ENCODE measurements at regions not wholly inside any gene's neighbourhood (a gene's known extent, or its start where the extent isn't known, plus 50 kb on each side); places are given as distances from the start of the nearest gene placed in this dataset.
"Not testable (repeated sequence)": the region's sequence is repeated elsewhere in the genome, so short reads cannot be mapped to it uniquely, and the experiment has no call there.

DNA sequence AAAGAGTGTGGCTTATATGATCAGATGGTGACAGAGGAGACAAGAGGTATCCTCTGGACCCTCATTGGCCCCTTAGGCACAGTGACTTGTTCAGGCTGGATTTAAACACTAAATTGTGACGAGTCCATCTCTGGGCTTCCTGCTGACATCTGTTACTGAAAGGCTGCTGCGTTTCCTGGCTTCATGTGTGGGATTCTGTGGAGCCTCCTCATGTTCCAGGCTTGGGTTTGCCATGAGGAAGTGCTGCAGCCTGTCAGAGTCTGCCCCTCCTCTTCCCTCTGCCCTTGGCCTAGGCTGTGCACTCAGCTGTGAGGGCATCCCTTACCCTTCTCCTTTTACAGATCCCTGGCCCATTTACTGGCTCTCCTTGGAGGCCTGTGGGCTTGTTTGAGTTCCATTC, 159.1 kb upstream of the TTC29 start:
- Histone ChIP-seq H3K9me3 (ENCODE audit: control insufficient read depth in 1 of 2, low read length in 2 of 2) (no peaks in the 10 kb centered on the region), H3K4me3 (ENCODE audit: low read depth in 1 of 2, low read length in 2 of 2) (no peak overlapping the region), H3K27ac (ENCODE audit: low read length) (no peak overlapping the region), H3K4me1 (ENCODE audit: control insufficient read depth in 1 of 2, insufficient read depth in 2 of 2, low read length in 2 of 2) (peaks cover 0 to 7% of the 10 kb centered on the region in 2 donors), H3K36me3 (ENCODE audit: control insufficient read depth in 1 of 2, insufficient read depth in 2 of 2, low read length in 2 of 2) (no peaks in the 10 kb centered on the region), H3K27me3 (ENCODE audit: low read depth, low read length) (no peaks in the 10 kb centered on the region)

- Histone ChIP-seq H3K27ac (ENCODE audit: low read length) (no peak overlapping the region), H3K27me3 (ENCODE audit: low read depth, low read length) (no peaks in the 10 kb centered on the region), H3K4me3 (ENCODE audit: low read depth in 1 of 2, low read length in 2 of 2) (no peak overlapping the region), H3K36me3 (ENCODE audit: control insufficient read depth in 1 of 2, insufficient read depth in 2 of 2, low read length in 2 of 2) (no peaks in the 10 kb centered on the region), H3K4me1 (ENCODE audit: control insufficient read depth in 1 of 2, insufficient read depth in 2 of 2, low read length in 2 of 2) (peaks cover 0 to 3% of the 10 kb centered on the region in 2 donors), H3K9me3 (ENCODE audit: control insufficient read depth in 1 of 2, low read length in 2 of 2) (no peaks in the 10 kb centered on the region)
Measured at GRCh38 chr4:147108409-147108808, 162.7 kb upstream of the TTC29 start.

GRCh38 chr4:147109800-147110199, 164.1 kb upstream of the TTC29 start:
- H3K27me3 ChIP-seq (ENCODE audit: low read depth, low read length), result no peaks in the 10 kb centered on the region
- H3K9me3 ChIP-seq (ENCODE audit: control insufficient read depth in 1 of 2, low read length in 2 of 2), result no peaks in the 10 kb centered on the region
- no peaks in the 10 kb centered on the region for H3K4me1 ChIP-seq (ENCODE audit: control insufficient read depth in 1 of 2, insufficient read depth in 2 of 2, low read length in 2 of 2)
- no peaks in the 10 kb centered on the region for H3K36me3 ChIP-seq (ENCODE audit: control insufficient read depth in 1 of 2, insufficient read depth in 2 of 2, low read length in 2 of 2)
- H3K4me3 ChIP-seq (ENCODE audit: low read depth in 1 of 2, low read length in 2 of 2), result no peak overlapping the region
- H3K27ac ChIP-seq (ENCODE audit: low read length), result no peak overlapping the region

GRCh38 chr4:147110473-147111367, 165.1 kb upstream of the TTC29 start:
- Histone ChIP-seq H3K36me3 (ENCODE audit: control insufficient read depth in 1 of 2, insufficient read depth in 2 of 2, low read length in 2 of 2) (no peaks in the 10 kb centered on the region), H3K27ac (ENCODE audit: low read length) (no peak overlapping the region), H3K9me3 (ENCODE audit: control insufficient read depth in 1 of 2, low read length in 2 of 2) (peaks cover 0 to 2% of the 10 kb centered on the region in 2 donors), H3K4me1 (ENCODE audit: control insufficient read depth in 1 of 2, insufficient read depth in 2 of 2, low read length in 2 of 2) (no peaks in the 10 kb centered on the region), H3K27me3 (ENCODE audit: low read depth, low read length) (no peaks in the 10 kb centered on the region), H3K4me3 (ENCODE audit: low read depth in 1 of 2, low read length in 2 of 2) (no peak overlapping the region)

- not testable (repeated sequence) for H3K9me3 ChIP-seq (ENCODE audit: control insufficient read depth in 1 of 2, low read length in 2 of 2); H3K4me3 ChIP-seq (ENCODE audit: low read depth in 1 of 2, low read length in 2 of 2)
Measured at GRCh38 chr4:147112196-147112595, 166.5 kb upstream of the TTC29 start.

GRCh38 chr4:147117431-147117830, 171.8 kb upstream of the TTC29 start:
- Histone ChIP-seq H3K4me3 (ENCODE audit: low read depth in 1 of 2, low read length in 2 of 2) (no peak overlapping the region), H3K27ac (ENCODE audit: low read length) (no peak overlapping the region), H3K4me1 (ENCODE audit: control insufficient read depth in 1 of 2, insufficient read depth in 2 of 2, low read length in 2 of 2) (peaks cover 0 to 6% of the 10 kb centered on the region in 2 donors), H3K36me3 (ENCODE audit: control insufficient read depth in 1 of 2, insufficient read depth in 2 of 2, low read length in 2 of 2) (no peaks in the 10 kb centered on the region), H3K9me3 (ENCODE audit: control insufficient read depth in 1 of 2, low read length in 2 of 2) (peaks cover 0 to 2% of the 10 kb centered on the region in 2 donors), H3K27me3 (ENCODE audit: low read depth, low read length) (no peaks in the 10 kb centered on the region)

More at GRCh38 chr4:147112196-147112595, 166.5 kb upstream of the TTC29 start:
- H3K36me3 ChIP-seq (ENCODE audit: control insufficient read depth in 1 of 2, insufficient read depth in 2 of 2, low read length in 2 of 2); H3K27me3 ChIP-seq (ENCODE audit: low read depth, low read length); H3K27ac ChIP-seq (ENCODE audit: low read length); H3K4me1 ChIP-seq (ENCODE audit: control insufficient read depth in 1 of 2, insufficient read depth in 2 of 2, low read length in 2 of 2): not testable (repeated sequence)

- Histone ChIP-seq H3K27me3 (ENCODE audit: low read depth, low read length) (no peaks in the 10 kb centered on the region), H3K27ac (ENCODE audit: low read length) (no peak overlapping the region), H3K4me1 (ENCODE audit: control insufficient read depth in 1 of 2, insufficient read depth in 2 of 2, low read length in 2 of 2) (peaks cover 0 to 6% of the 10 kb centered on the region in 2 donors), H3K36me3 (ENCODE audit: control insufficient read depth in 1 of 2, insufficient read depth in 2 of 2, low read length in 2 of 2) (no peaks in the 10 kb centered on the region), H3K9me3 (ENCODE audit: control insufficient read depth in 1 of 2, low read length in 2 of 2) (peaks cover 0 to 2% of the 10 kb centered on the region in 2 donors), H3K4me3 (ENCODE audit: low read depth in 1 of 2, low read length in 2 of 2) (no peak overlapping the region)
Measured at GRCh38 chr4:147118528-147118927, 172.9 kb upstream of the TTC29 start.

GRCh38 chr4:147122685-147123084, 177.0 kb upstream of the TTC29 start:
- Histone ChIP-seq H3K4me3 (ENCODE audit: low read depth in 1 of 2, low read length in 2 of 2) (no peak overlapping the region), H3K4me1 (ENCODE audit: control insufficient read depth in 1 of 2, insufficient read depth in 2 of 2, low read length in 2 of 2) (peaks cover 0 to 6% of the 10 kb centered on the region in 2 donors), H3K27ac (ENCODE audit: low read length) (no peak overlapping the region)

DNA sequence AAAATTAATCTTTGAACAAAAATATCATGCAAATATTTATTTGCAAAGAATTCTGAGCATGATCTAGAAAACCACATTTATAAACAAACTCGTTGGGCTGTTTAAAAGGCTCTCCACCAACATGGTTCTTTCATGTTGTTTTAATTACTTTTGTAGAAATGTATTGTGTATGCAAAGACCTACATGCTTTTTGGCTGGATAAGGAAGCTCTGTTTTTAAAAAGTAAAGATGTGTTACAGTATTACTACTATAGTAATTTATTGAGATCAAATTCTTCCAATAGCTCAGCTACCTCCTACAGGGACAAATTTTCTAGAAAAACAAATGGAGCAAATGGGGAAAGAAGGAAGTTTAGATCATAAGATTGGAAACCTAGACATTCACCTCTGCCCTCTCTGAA, 177.5 kb upstream of the TTC29 start:
- Histone ChIP-seq H3K27me3 (ENCODE audit: low read depth, low read length) (no peaks in the 10 kb centered on the region), H3K4me1 (ENCODE audit: control insufficient read depth in 1 of 2, insufficient read depth in 2 of 2, low read length in 2 of 2) (peaks cover 0 to 5% of the 10 kb centered on the region in 2 donors), H3K4me3 (ENCODE audit: low read depth in 1 of 2, low read length in 2 of 2) (no peak overlapping the region), H3K36me3 (ENCODE audit: control insufficient read depth in 1 of 2, insufficient read depth in 2 of 2, low read length in 2 of 2) (no peaks in the 10 kb centered on the region), H3K9me3 (ENCODE audit: control insufficient read depth in 1 of 2, low read length in 2 of 2) (no peaks in the 10 kb centered on the region), H3K27ac (ENCODE audit: low read length) (no peak overlapping the region)

More at GRCh38 chr4:147122685-147123084, 177.0 kb upstream of the TTC29 start:
- H3K9me3 ChIP-seq (ENCODE audit: control insufficient read depth in 1 of 2, low read length in 2 of 2), result no peaks in the 10 kb centered on the region
- no peaks in the 10 kb centered on the region for H3K27me3 ChIP-seq (ENCODE audit: low read depth, low read length)
- H3K36me3 ChIP-seq (ENCODE audit: control insufficient read depth in 1 of 2, insufficient read depth in 2 of 2, low read length in 2 of 2), result no peaks in the 10 kb centered on the region

DNA sequence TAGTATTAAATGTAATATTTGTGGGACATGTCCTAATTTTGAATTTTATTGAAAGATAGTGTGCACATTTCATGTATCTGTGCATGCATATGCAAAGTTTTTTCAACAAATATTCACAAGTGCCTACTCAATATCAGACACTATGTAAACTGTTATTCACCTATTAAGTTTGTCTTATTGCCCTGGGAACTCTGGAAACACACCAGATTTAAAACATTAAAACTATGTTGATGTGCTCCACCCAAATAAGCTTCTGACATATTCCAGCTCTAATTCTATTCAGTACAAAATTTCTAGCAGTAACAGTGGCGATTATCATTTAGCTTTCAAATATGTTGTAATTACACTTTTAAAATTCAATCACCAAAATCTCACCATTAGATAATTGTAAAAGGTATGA, 183.1 kb upstream of the TTC29 start:
- H3K36me3 ChIP-seq (ENCODE audit: control insufficient read depth in 1 of 2, insufficient read depth in 2 of 2, low read length in 2 of 2), result no peaks in the 10 kb centered on the region
- H3K9me3 ChIP-seq (ENCODE audit: control insufficient read depth in 1 of 2, low read length in 2 of 2), result no peaks in the 10 kb centered on the region
- H3K4me1 ChIP-seq (ENCODE audit: control insufficient read depth in 1 of 2, insufficient read depth in 2 of 2, low read length in 2 of 2), result no peaks in the 10 kb centered on the region
- no peak overlapping the region for H3K4me3 ChIP-seq (ENCODE audit: low read depth in 1 of 2, low read length in 2 of 2)
- H3K27me3 ChIP-seq (ENCODE audit: low read depth, low read length), result no peaks in the 10 kb centered on the region
- no peak overlapping the region for H3K27ac ChIP-seq (ENCODE audit: low read length)

- no peak overlapping the region for H3K4me3 ChIP-seq (ENCODE audit: low read depth in 1 of 2, low read length in 2 of 2)
- no peak overlapping the region for H3K27ac ChIP-seq (ENCODE audit: low read length)
- no peaks in the 10 kb centered on the region for H3K27me3 ChIP-seq (ENCODE audit: low read depth, low read length)
- no peaks in the 10 kb centered on the region for H3K9me3 ChIP-seq (ENCODE audit: control insufficient read depth in 1 of 2, low read length in 2 of 2)
- H3K36me3 ChIP-seq (ENCODE audit: control insufficient read depth in 1 of 2, insufficient read depth in 2 of 2, low read length in 2 of 2), result no peaks in the 10 kb centered on the region
- H3K4me1 ChIP-seq (ENCODE audit: control insufficient read depth in 1 of 2, insufficient read depth in 2 of 2, low read length in 2 of 2), result no peaks in the 10 kb centered on the region
Measured at GRCh38 chr4:147129687-147130086, 184.0 kb upstream of the TTC29 start.
